ENCODE measurements at regions not wholly inside any gene's neighbourhood (a gene's known extent, or its start where the extent isn't known, plus 50 kb on each side); places are given as distances from the start of the nearest gene placed in this dataset.

DNA sequence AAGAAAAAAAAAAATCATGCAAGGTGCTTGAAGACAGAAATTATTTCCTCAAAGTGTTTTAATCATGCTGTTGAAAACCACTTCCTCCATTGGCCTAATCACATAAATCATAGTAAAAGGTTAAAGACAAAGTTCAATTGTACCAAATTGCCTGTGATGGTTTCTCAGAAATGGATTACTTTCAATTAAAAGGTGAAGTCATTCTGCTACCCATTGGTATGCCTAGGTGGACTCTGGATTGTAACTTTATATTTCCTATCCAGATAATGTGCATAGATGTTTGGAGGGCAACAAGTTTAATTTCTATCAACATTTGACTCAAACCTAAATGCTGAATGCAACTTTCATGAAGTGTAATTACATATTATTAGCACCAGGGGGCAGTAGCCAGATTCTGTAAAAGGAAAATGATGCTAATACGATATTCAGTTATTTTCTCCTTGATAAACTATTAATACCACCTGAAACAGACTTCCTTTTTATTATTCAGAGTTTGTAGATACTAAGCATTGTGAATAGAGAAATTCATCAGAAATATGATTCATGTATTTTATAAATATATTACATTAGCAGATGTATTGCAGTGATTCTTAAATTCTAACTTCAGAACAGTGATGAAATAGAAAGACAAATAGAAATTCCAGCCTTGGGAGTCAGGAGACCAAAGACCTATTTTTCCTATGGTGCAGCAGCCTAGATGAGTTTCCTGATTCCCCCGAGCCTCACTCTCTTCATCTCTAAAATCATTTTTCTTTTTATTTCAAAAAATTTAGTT, 148.2 kb downstream of the CAAP1 start:
- Histone ChIP-seq H3K27ac (ENCODE audit: low read depth, low read length) (no peak overlapping the region), H3K4me1 (ENCODE audit: control insufficient read depth, low read length) (0 out of 2 replicates have a peak, but pooled peaks cover 3% of the 10 kb centered on the region), H3K4me3 (ENCODE audit: low read length) (no peak overlapping the region), H3K4me2 (ENCODE audit: low read length) (no peak overlapping the region), H3K36me3 (ENCODE audit: control insufficient read depth, low read length) (no peaks in the 10 kb centered on the region), H4K20me1 (ENCODE audit: control insufficient read depth, insufficient read depth, low read depth, low read length) (no peaks in the 10 kb centered on the region), H3K79me2 (ENCODE audit: control insufficient read depth, low read length) (no peaks in the 10 kb centered on the region), H3K9me3 (ENCODE audit: control insufficient read depth, insufficient read depth, low read length) (no peaks in the 10 kb centered on the region), H3F3A (ENCODE audit: control insufficient read depth, insufficient read depth) (no peaks in the 10 kb centered on the region), H3K27me3 (ENCODE audit: control insufficient read depth, low read length) (0 out of 2 replicates have a peak, but pooled peaks cover 2% of the 10 kb centered on the region), H3K9me2 (replicated peaks; ENCODE audit: control insufficient read depth, low read length) (no peaks in the 10 kb centered on the region)
- TF ChIP-seq, protein P1, sequence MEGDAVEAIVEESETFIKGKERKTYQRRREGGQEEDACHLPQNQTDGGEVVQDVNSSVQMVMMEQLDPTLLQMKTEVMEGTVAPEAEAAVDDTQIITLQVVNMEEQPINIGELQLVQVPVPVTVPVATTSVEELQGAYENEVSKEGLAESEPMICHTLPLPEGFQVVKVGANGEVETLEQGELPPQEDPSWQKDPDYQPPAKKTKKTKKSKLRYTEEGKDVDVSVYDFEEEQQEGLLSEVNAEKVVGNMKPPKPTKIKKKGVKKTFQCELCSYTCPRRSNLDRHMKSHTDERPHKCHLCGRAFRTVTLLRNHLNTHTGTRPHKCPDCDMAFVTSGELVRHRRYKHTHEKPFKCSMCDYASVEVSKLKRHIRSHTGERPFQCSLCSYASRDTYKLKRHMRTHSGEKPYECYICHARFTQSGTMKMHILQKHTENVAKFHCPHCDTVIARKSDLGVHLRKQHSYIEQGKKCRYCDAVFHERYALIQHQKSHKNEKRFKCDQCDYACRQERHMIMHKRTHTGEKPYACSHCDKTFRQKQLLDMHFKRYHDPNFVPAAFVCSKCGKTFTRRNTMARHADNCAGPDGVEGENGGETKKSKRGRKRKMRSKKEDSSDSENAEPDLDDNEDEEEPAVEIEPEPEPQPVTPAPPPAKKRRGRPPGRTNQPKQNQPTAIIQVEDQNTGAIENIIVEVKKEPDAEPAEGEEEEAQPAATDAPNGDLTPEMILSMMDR (IDR thresholded peaks at IDR 0.05; ENCODE audit: low read depth, low read length, poor library complexity, severe bottlenecking), result peak; percentile 69
- TF ChIP-seq EZH2phosphoT487 (IDR thresholded peaks at IDR 0.05; ENCODE audit: borderline replicate concordance, low read length), result no peak

DNA sequence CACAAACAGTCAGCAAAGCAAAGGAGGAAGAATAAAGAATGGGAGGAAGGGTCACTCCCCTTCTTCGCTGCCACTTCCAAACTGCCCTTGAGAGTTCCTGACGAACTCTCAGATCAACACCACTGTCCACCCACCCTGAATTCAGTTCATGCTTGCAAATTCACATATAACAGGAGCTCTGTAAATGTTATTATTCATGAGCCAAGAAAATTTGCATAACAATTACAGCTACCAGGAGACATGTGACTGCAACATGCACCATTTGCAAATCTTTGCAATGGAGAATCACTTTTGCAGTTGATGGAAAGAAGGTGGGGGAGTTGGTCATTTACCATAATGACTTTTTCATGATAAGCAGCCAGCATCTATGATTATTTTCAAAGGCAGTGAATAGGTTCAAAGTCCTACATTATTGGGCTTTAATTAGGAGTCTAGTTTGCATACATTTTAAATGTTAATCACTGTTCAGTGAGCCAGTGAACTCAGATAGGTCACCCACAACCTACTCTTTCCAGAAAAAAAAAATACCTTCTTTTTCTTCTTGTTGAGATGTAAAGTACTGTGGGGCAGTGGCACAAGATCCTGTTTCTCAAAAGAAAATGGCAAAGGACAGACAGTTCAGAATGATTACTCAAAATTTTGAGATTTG, 149.7 kb downstream of the CAAP1 start:
- H3K9me2 ChIP-seq (replicated peaks; ENCODE audit: control insufficient read depth, low read length), result no peaks in the 10 kb centered on the region
- no peak overlapping the region for H3K27ac ChIP-seq (ENCODE audit: low read depth, low read length)
- H4K20me1 ChIP-seq (ENCODE audit: control insufficient read depth, insufficient read depth, low read depth, low read length), result no peaks in the 10 kb centered on the region
- no peak overlapping the region for H3K4me3 ChIP-seq (ENCODE audit: low read length)
- H3K9me3 ChIP-seq (ENCODE audit: control insufficient read depth, insufficient read depth, low read length), result no peaks in the 10 kb centered on the region
- H3K4me2 ChIP-seq (ENCODE audit: low read length), result no peak overlapping the region
- H3K79me2 ChIP-seq (ENCODE audit: control insufficient read depth, low read length), result no peaks in the 10 kb centered on the region
- no peaks in the 10 kb centered on the region for H3F3A ChIP-seq (ENCODE audit: control insufficient read depth, insufficient read depth)
- H3K4me1 ChIP-seq (ENCODE audit: control insufficient read depth, low read length), result 0 out of 2 replicates have a peak, but pooled peaks cover 3% of the 10 kb centered on the region
- TF ChIP-seq EZH2phosphoT487 (IDR thresholded peaks at IDR 0.05; ENCODE audit: borderline replicate concordance, low read length), result no peak
- TF ChIP-seq, protein P1 (IDR thresholded peaks at IDR 0.05; ENCODE audit: low read depth, low read length, poor library complexity, severe bottlenecking), result no peak
- no peaks in the 10 kb centered on the region for H3K36me3 ChIP-seq (ENCODE audit: control insufficient read depth, low read length)
- H3K27me3 ChIP-seq (ENCODE audit: control insufficient read depth, low read length), result 0 out of 2 replicates have a peak, but pooled peaks cover 2% of the 10 kb centered on the region

DNA sequence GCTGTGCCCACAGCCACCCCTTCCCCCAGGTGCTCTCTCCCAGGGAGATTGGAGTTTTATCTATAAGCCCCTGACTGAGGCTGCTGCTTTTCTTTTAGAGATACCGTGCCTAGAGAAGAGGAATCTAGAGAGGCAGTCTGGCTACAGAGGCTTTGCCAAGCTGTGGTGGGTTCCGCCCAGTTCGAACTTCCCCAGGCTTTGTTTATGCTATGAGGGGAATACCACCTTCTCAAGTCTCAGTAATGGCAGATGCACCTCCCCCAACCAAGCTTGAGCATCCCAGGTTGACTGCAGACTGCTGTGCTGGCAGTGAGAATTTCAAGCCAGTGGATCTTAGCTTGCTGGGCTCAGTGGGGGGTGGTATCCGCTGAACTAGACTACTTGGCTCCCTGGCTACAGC, 157.4 kb downstream of the CAAP1 start:
- H3K36me3 ChIP-seq (ENCODE audit: control insufficient read depth, low read length), result no peaks in the 10 kb centered on the region
- no peaks in the 10 kb centered on the region for H3K4me1 ChIP-seq (ENCODE audit: control insufficient read depth, low read length)
- TF ChIP-seq, protein P1 (IDR thresholded peaks at IDR 0.05; ENCODE audit: low read depth, low read length, poor library complexity, severe bottlenecking), result no peak
- TF ChIP-seq EZH2phosphoT487 (IDR thresholded peaks at IDR 0.05; ENCODE audit: borderline replicate concordance, low read length), result no peak
- no peaks in the 10 kb centered on the region for H3K79me2 ChIP-seq (ENCODE audit: control insufficient read depth, low read length)
- H3K4me3 ChIP-seq (ENCODE audit: low read length), result no peak overlapping the region
- H3K9me2 ChIP-seq (replicated peaks; ENCODE audit: control insufficient read depth, low read length), result no peaks in the 10 kb centered on the region
- H3K4me2 ChIP-seq (ENCODE audit: low read length), result no peak overlapping the region
- no peaks in the 10 kb centered on the region for H4K20me1 ChIP-seq (ENCODE audit: control insufficient read depth, insufficient read depth, low read depth, low read length)
- peaks cover 3% of the 10 kb centered on the region; the same call in 1 of the 2 replicates for H3K27me3 ChIP-seq (ENCODE audit: control insufficient read depth, low read length)
- no peaks in the 10 kb centered on the region for H3K9me3 ChIP-seq (ENCODE audit: control insufficient read depth, insufficient read depth, low read length)
- no peaks in the 10 kb centered on the region for H3F3A ChIP-seq (ENCODE audit: control insufficient read depth, insufficient read depth)
- H3K27ac ChIP-seq (ENCODE audit: low read depth, low read length), result no peak overlapping the region
